ENCODE measurements at regions not wholly inside any gene's neighbourhood (a gene's known extent, or its start where the extent isn't known, plus 50 kb on each side); places are given as distances from the start of the nearest gene placed in this dataset.

DNA sequence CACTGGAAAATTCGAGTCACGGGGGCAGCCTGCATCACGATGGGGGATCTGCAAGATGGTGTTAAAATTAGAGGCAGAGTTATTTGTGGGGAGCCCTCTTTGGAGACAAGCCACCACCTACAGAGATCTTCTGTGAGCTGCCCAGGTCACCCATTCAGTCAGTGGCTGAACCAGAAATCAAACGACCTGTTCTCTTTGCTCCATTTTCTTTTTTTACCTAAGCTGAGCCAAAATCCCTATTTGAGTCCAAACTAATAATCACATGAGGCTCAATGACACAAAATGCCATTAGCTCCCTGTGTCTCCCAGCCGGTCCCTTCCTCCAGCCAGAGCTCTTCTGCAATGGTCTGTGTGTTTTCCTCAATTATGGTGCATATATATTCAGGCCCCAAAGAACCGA is 394.2 kb downstream of the AGTPBP1 start:
- no peaks in the 10 kb centered on the region for H3K27me3 ChIP-seq (ENCODE audit: insufficient read depth, poor library complexity, severe bottlenecking)
- TF ChIP-seq GABPA (IDR thresholded peaks at IDR 0.05; ENCODE audit: low read depth) (no peak), SPI1 (IDR thresholded peaks at IDR 0.05; ENCODE audit: borderline replicate concordance, low read depth) (no peak), POLR2AphosphoS5 (IDR thresholded peaks at IDR 0.05; ENCODE audit: low read depth) (no peak)
- TF ChIP-seq, protein P1, sequence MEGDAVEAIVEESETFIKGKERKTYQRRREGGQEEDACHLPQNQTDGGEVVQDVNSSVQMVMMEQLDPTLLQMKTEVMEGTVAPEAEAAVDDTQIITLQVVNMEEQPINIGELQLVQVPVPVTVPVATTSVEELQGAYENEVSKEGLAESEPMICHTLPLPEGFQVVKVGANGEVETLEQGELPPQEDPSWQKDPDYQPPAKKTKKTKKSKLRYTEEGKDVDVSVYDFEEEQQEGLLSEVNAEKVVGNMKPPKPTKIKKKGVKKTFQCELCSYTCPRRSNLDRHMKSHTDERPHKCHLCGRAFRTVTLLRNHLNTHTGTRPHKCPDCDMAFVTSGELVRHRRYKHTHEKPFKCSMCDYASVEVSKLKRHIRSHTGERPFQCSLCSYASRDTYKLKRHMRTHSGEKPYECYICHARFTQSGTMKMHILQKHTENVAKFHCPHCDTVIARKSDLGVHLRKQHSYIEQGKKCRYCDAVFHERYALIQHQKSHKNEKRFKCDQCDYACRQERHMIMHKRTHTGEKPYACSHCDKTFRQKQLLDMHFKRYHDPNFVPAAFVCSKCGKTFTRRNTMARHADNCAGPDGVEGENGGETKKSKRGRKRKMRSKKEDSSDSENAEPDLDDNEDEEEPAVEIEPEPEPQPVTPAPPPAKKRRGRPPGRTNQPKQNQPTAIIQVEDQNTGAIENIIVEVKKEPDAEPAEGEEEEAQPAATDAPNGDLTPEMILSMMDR (IDR thresholded peaks at IDR 0.05; ENCODE audit: insufficient read depth, low read length): no peak
- TF ChIP-seq, protein P2, sequence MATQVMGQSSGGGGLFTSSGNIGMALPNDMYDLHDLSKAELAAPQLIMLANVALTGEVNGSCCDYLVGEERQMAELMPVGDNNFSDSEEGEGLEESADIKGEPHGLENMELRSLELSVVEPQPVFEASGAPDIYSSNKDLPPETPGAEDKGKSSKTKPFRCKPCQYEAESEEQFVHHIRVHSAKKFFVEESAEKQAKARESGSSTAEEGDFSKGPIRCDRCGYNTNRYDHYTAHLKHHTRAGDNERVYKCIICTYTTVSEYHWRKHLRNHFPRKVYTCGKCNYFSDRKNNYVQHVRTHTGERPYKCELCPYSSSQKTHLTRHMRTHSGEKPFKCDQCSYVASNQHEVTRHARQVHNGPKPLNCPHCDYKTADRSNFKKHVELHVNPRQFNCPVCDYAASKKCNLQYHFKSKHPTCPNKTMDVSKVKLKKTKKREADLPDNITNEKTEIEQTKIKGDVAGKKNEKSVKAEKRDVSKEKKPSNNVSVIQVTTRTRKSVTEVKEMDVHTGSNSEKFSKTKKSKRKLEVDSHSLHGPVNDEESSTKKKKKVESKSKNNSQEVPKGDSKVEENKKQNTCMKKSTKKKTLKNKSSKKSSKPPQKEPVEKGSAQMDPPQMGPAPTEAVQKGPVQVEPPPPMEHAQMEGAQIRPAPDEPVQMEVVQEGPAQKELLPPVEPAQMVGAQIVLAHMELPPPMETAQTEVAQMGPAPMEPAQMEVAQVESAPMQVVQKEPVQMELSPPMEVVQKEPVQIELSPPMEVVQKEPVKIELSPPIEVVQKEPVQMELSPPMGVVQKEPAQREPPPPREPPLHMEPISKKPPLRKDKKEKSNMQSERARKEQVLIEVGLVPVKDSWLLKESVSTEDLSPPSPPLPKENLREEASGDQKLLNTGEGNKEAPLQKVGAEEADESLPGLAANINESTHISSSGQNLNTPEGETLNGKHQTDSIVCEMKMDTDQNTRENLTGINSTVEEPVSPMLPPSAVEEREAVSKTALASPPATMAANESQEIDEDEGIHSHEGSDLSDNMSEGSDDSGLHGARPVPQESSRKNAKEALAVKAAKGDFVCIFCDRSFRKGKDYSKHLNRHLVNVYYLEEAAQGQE (IDR thresholded peaks at IDR 0.05; ENCODE audit: insufficient replicate concordance, low read depth): no peak
- no peak for DNase-seq (ENCODE audit: low read depth in 1 of 2, low spot score in 1 of 2)
- no peak overlapping the region for H3K27ac ChIP-seq (replicated peaks)
- H3K4me3 ChIP-seq (replicated peaks; ENCODE audit: insufficient read depth, low read length): no peak overlapping the region

DNA sequence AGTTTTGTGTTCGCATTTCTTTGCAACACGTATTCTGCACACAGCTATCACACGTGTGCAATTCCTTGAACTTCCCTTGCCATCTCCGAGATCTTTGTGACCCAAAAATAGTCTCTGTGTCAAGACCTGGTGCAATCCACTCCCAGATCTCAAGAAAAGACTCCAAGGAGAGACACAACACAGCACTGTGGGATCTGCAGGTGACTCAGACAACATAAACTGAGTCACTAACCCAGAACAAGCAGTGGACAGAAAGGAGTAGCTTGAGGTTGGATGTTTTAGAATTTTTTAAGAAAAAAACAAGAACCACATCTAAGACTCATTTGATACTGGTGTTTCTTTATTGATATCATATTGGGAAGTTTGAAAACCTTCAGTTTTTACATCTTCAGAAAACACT is 396.9 kb downstream of the AGTPBP1 start:
- Histone ChIP-seq H3K4me3 (replicated peaks; ENCODE audit: insufficient read depth, low read length) (no peak overlapping the region), H3K27me3 (ENCODE audit: insufficient read depth, poor library complexity, severe bottlenecking) (no peaks in the 10 kb centered on the region), H3K27ac (replicated peaks) (no peak overlapping the region)
- no peak for DNase-seq (ENCODE audit: low read depth in 1 of 2, low spot score in 1 of 2)
- TF ChIP-seq, protein P2 (IDR thresholded peaks at IDR 0.05; ENCODE audit: insufficient replicate concordance, low read depth): no peak
- TF ChIP-seq SPI1 (IDR thresholded peaks at IDR 0.05; ENCODE audit: borderline replicate concordance, low read depth): no peak
- no peak for TF ChIP-seq GABPA (IDR thresholded peaks at IDR 0.05; ENCODE audit: low read depth)
- TF ChIP-seq, protein P1 (IDR thresholded peaks at IDR 0.05; ENCODE audit: insufficient read depth, low read length): no peak
- TF ChIP-seq POLR2AphosphoS5 (IDR thresholded peaks at IDR 0.05; ENCODE audit: low read depth): no peak

DNA sequence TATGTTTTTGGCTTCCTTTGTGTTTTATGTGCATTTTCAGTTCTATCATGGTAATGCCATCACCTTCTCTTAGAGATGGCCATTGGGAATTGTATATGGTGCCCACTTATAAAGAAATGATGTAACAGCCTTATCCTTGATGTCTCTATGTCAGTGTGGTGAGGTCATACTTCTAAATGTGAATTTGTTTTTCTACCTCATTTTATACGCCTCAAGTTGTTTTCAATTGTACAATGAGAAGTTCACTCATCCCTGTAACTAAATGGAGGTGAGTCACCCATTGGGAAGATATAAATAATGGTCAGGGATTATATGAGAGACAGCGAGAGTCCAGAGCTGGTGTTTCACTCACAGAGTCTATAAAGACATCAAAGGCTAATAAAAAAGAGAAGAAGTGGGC is 402.4 kb downstream of the AGTPBP1 start:
- Histone ChIP-seq H3K27ac (replicated peaks) (no peak overlapping the region), H3K27me3 (ENCODE audit: insufficient read depth, poor library complexity, severe bottlenecking) (no peaks in the 10 kb centered on the region), H3K4me3 (replicated peaks; ENCODE audit: insufficient read depth, low read length) (no peak overlapping the region)
- TF ChIP-seq SPI1 (IDR thresholded peaks at IDR 0.05; ENCODE audit: borderline replicate concordance, low read depth): no peak
- TF ChIP-seq, protein P1 (IDR thresholded peaks at IDR 0.05; ENCODE audit: insufficient read depth, low read length): no peak
- no peak for TF ChIP-seq GABPA (IDR thresholded peaks at IDR 0.05; ENCODE audit: low read depth)
- TF ChIP-seq, protein P2 (IDR thresholded peaks at IDR 0.05; ENCODE audit: insufficient replicate concordance, low read depth): no peak
- no peak for TF ChIP-seq POLR2AphosphoS5 (IDR thresholded peaks at IDR 0.05; ENCODE audit: low read depth)
- no peak for DNase-seq (ENCODE audit: low read depth in 1 of 2, low spot score in 1 of 2)

All from HL-60 (cell line).